Colonic mucosa (tissue), 4 donors: ENCODE measurements at regions not wholly inside any gene's neighbourhood (a gene's known extent, or its start where the extent isn't known, plus 50 kb on each side); places are given as distances from the start of the nearest gene placed in this dataset.

ENCODE experiments used
- DNase-seq: peaks from one replicate; pipeline ENCODE4 v3.0.0-alpha.2; 2020
- H3K27ac ChIP-seq: fragments of 200-600 bp; one replicate; pipeline ENCODE4 v1.8.0; 2021
- H3K27me3 ChIP-seq: fragments of 200-600 bp; one replicate; pipeline ENCODE4 v1.8.0; 2021
- H3K36me3 ChIP-seq: fragments of 200-600 bp; one replicate; pipeline ENCODE4 v1.8.0; 2021
- H3K4me1 ChIP-seq: fragments of 200-600 bp; one replicate; pipeline ENCODE4 v1.8.0; 2021; ENCODE audit warnings: mild to moderate bottlenecking
- H3K4me3 ChIP-seq: fragments of 200-600 bp; one replicate; pipeline ENCODE4 v1.8.0; 2021
- H3K9ac ChIP-seq, 2 donors: one replicate each; pipeline ENCODE4 v1.7.0; 2013; ENCODE audit warnings: control low read depth in 2 of 2, low read depth in 2 of 2, low read length in 2 of 2
- H3K9me3 ChIP-seq: fragments of 200-600 bp; one replicate; pipeline ENCODE4 v1.8.0; 2021
- intact Hi-C: fragments of 100-400 bp; cut with DNase I; formaldehyde crosslinking; loops from one replicate; pipeline ENCODE4 v1.14.1; 2022
- TF ChIP-seq, protein P1 (sequence below): fragments of 200-600 bp; IDR thresholded peaks from one replicate; pipeline ENCODE4 v1.8.0; 2022; ENCODE audit warnings: antibody characterized with exemption, mild to moderate bottlenecking
- donor health status: healthy.
- donor health status: DM: no; HTN: no; CAD: no.
- donor health status: DM: no; HTN: no; CAD: no.

DNA sequence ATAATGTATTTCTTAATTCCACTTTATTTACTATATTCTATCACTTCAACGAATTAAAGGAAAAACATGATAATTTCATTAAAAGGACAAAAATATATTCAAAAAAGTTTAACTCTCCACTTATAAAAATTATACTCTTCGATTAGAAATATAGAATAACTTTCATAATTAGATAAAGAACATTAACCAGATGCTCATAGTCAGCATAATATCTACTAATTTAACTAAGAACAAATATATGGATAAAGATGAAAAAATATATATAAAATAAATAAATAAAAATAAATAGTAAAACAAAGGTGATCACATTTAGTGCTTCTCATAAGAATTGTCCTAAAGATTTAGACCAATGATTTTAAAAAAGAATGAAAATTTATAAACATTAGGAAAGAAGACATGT lies 1065.2 kb upstream of the CNTN5 start:
- H3K27me3 ChIP-seq = no peaks in the 10 kb centered on the region
- no peaks in the 10 kb centered on the region for H3K4me1 ChIP-seq
- no peak for DNase-seq
- no peak overlapping the region for H3K27ac ChIP-seq
- H3K4me3 ChIP-seq = no peak overlapping the region
- no peaks in the 10 kb centered on the region for H3K9me3 ChIP-seq
- H3K36me3 ChIP-seq = no peaks in the 10 kb centered on the region
- TF ChIP-seq, protein P1, sequence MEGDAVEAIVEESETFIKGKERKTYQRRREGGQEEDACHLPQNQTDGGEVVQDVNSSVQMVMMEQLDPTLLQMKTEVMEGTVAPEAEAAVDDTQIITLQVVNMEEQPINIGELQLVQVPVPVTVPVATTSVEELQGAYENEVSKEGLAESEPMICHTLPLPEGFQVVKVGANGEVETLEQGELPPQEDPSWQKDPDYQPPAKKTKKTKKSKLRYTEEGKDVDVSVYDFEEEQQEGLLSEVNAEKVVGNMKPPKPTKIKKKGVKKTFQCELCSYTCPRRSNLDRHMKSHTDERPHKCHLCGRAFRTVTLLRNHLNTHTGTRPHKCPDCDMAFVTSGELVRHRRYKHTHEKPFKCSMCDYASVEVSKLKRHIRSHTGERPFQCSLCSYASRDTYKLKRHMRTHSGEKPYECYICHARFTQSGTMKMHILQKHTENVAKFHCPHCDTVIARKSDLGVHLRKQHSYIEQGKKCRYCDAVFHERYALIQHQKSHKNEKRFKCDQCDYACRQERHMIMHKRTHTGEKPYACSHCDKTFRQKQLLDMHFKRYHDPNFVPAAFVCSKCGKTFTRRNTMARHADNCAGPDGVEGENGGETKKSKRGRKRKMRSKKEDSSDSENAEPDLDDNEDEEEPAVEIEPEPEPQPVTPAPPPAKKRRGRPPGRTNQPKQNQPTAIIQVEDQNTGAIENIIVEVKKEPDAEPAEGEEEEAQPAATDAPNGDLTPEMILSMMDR = no peak
- intact Hi-C loops = no loop called here
- H3K9ac ChIP-seq = no peak overlapping the region

DNA sequence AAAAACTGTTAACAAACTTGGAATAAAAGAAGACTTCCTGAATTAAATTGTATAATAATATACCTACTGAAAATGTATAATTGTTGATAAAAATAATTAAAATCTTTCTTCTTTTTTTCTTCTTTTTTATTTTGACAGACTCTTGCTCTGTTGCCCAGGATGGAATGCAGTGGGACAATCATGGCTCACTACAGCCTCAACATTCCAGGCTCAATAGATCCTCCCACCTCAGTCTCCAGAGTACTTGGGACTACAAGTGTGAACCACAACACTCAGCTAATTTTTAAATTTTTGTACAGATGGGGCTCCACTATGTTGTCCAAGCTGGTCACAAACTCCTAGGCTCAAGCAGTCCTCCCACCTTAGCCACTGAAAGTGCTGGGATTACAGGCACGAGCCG lies 1063.8 kb upstream of the CNTN5 start:
- H3K4me3 ChIP-seq = no peak overlapping the region
- TF ChIP-seq, protein P1 = no peak
- no peaks in the 10 kb centered on the region for H3K27me3 ChIP-seq
- intact Hi-C loops = no loop called here
- no peak overlapping the region for H3K9ac ChIP-seq
- H3K36me3 ChIP-seq = no peaks in the 10 kb centered on the region
- no peak overlapping the region for H3K27ac ChIP-seq
- no peak for DNase-seq
- no peaks in the 10 kb centered on the region for H3K4me1 ChIP-seq
- H3K9me3 ChIP-seq = no peaks in the 10 kb centered on the region

- Histone ChIP-seq H3K4me1 (no peaks in the 10 kb centered on the region), H3K36me3 (no peaks in the 10 kb centered on the region), H3K27me3 (no peaks in the 10 kb centered on the region), H3K9ac (no peak overlapping the region), H3K27ac (no peak overlapping the region), H3K4me3 (no peak overlapping the region), H3K9me3 (no peaks in the 10 kb centered on the region)
- intact Hi-C loops = no loop called here
- no peak for DNase-seq
- TF ChIP-seq, protein P1 = no peak
Observed at GRCh38 chr11:97961431-97961830, 1059.3 kb upstream of the CNTN5 start.

- H3K9ac ChIP-seq = no peak overlapping the region
- no peak overlapping the region for H3K27ac ChIP-seq
- H3K9me3 ChIP-seq = no peaks in the 10 kb centered on the region
- no peaks in the 10 kb centered on the region for H3K4me1 ChIP-seq
- no peak overlapping the region for H3K4me3 ChIP-seq
- H3K27me3 ChIP-seq = no peaks in the 10 kb centered on the region
- no peaks in the 10 kb centered on the region for H3K36me3 ChIP-seq
- intact Hi-C loops = no loop called here
- TF ChIP-seq, protein P1 = no peak
- DNase-seq = no peak
Observed at GRCh38 chr11:97962758-97963157, 1058.0 kb upstream of the CNTN5 start.

- no peaks in the 10 kb centered on the region for H3K9me3 ChIP-seq
- no peak for DNase-seq
- no peak overlapping the region for H3K9ac ChIP-seq
- H3K4me1 ChIP-seq = no peaks in the 10 kb centered on the region
- H3K36me3 ChIP-seq = no peaks in the 10 kb centered on the region
- no peaks in the 10 kb centered on the region for H3K27me3 ChIP-seq
- TF ChIP-seq, protein P1 = no peak
- intact Hi-C loops = no loop called here
- H3K27ac ChIP-seq = no peak overlapping the region
- H3K4me3 ChIP-seq = no peak overlapping the region
Observed at GRCh38 chr11:97963528-97964331, 1057.0 kb upstream of the CNTN5 start.
